SK-N-SH (cell line): ENCODE measurements at regions not wholly inside any gene's neighbourhood (a gene's known extent, or its start where the extent isn't known, plus 50 kb on each side); places are given as distances from the start of the nearest gene placed in this dataset.

Experiments used
- CTCF ChIA-PET: fragments of 300-600, 350-600 bp; formaldehyde crosslinking; extraction: SDS; loops from one replicate; lab custom pipeline; 2021; lab: Yijun Ruan, JAX
- POLR2A ChIA-PET: fragments of 350-600 bp; sonication (Branson Sonifier 250); formaldehyde crosslinking; extraction: SDS; loops from one replicate; lab custom pipeline; 2020; ENCODE audit warnings: antibody characterized with exemption, inconsistent platforms; lab: Yijun Ruan, JAX
- DNase-seq: peaks from one replicate; pipeline ENCODE4 v3.0.0; 2012
- H2AFZ ChIP-seq: fragments of 200-600 bp; sonication (generic); 2 replicates; pipeline ENCODE4 v1.8.1; 2016; ENCODE audit warnings: antibody characterized with exemption, mild to moderate bottlenecking, low read depth
- H3F3A ChIP-seq: fragments of 200-600 bp; sonication (generic); replicated peaks from 2 replicates; pipeline ENCODE3; 2016; ENCODE audit warnings: antibody characterized with exemption, mild to moderate bottlenecking; ENCODE audit not compliant: insufficient read depth
- H3K27ac ChIP-seq, 2 experiments: fragments of 200-500 bp in 1 of 2; fragments of 200-600 bp in 1 of 2; sonication (Bioruptor generic) in 1 of 2; sonication (generic), shearing (Covaris generic) in 1 of 2; 2 replicates each; pipeline versions ENCODE4 v1.5.1 to v1.6.1; 2014 to 2016; ENCODE audit warnings: low read depth in 2 of 2, inconsistent platforms in 1 of 2, low read length in 1 of 2, mild to moderate bottlenecking in 1 of 2, mixed read lengths in 1 of 2
- H3K27me3 ChIP-seq: fragments of 200-600 bp; sonication (generic), shearing (Covaris generic); 2 replicates; pipeline ENCODE4 v1.6.1; 2016; ENCODE audit warnings: mixed run types; ENCODE audit not compliant: insufficient read depth
- H3K36me3 ChIP-seq, 2 experiments: fragments of 200-500 bp in 1 of 2; fragments of 200-600 bp in 1 of 2; sonication (Bioruptor generic) in 1 of 2; sonication (generic) in 1 of 2; replicated peaks in 1 of 2; 2 replicates each; pipeline versions ENCODE3 to v1.5.1; 2014 to 2016; ENCODE audit warnings: low read length in 1 of 2, mild to moderate bottlenecking in 1 of 2; ENCODE audit not compliant: insufficient read depth in 2 of 2, control insufficient read depth in 1 of 2
- H3K4me1 ChIP-seq, 2 experiments: fragments of 200-500 bp in 1 of 2; fragments of 200-600 bp in 1 of 2; sonication (Bioruptor generic) in 1 of 2; sonication (generic), shearing (Covaris generic) in 1 of 2; 2 replicates each; pipeline versions ENCODE4 v1.5.1 to v1.6.1; 2014 to 2016; ENCODE audit warnings: low read depth in 1 of 2, low read length in 1 of 2, mixed run types in 1 of 2; ENCODE audit not compliant: insufficient read depth in 2 of 2, control insufficient read depth in 1 of 2
- H3K4me2 ChIP-seq: fragments of 200-600 bp; sonication (generic), shearing (Covaris generic); 2 replicates; pipeline ENCODE4 v1.6.1; 2017; ENCODE audit warnings: mixed run types
- H3K4me3 ChIP-seq, 2 experiments: fragments of 200-500 bp in 1 of 2; fragments of 200-600 bp in 1 of 2; sonication (Bioruptor generic) in 1 of 2; sonication (generic), shearing (Covaris generic) in 1 of 2; 2 replicates each; pipeline versions ENCODE4 v1.5.1 to v1.8.1; 2014 to 2016; ENCODE audit warnings: low read depth in 2 of 2, inconsistent platforms in 1 of 2, low read length in 1 of 2, mild to moderate bottlenecking in 1 of 2, mixed read lengths in 1 of 2, moderate library complexity in 1 of 2
- H3K79me2 ChIP-seq: fragments of 200-600 bp; sonication (generic); 2 replicates; pipeline ENCODE4 v1.8.1; 2017; ENCODE audit warnings: mild to moderate bottlenecking; ENCODE audit not compliant: insufficient read depth
- H3K9ac ChIP-seq: fragments of 200-600 bp; sonication (generic); 2 replicates; pipeline ENCODE4 v1.6.1; 2017; ENCODE audit warnings: mixed run types
- H3K9me2 ChIP-seq: fragments of 200-600 bp; sonication (generic); 2 replicates; pipeline ENCODE4 v1.6.1; 2017; ENCODE audit warnings: mixed run types
- H3K9me3 ChIP-seq: fragments of 200-600 bp; sonication (generic); 2 replicates; pipeline ENCODE4 v1.6.1; 2017; ENCODE audit warnings: mixed run types, mild to moderate bottlenecking, moderate library complexity
- H4K20me1 ChIP-seq: fragments of 200-600 bp; sonication (generic); 2 replicates; pipeline ENCODE4 v1.6.1; 2017; ENCODE audit warnings: mild to moderate bottlenecking, mixed run types; ENCODE audit not compliant: insufficient read depth
- CHD2 ChIP-seq: fragments of 150-350 bp; IDR thresholded peaks from 2 replicates; pipeline ENCODE4 v1.6.1; 2018; ENCODE audit warnings: low read length; ENCODE audit not compliant: partially characterized antibody
- ELF1 ChIP-seq: IDR thresholded peaks from 2 replicates; pipeline ENCODE4 v1.4.0; 2012
- EZH2phosphoT487 ChIP-seq: fragments of 200-600 bp; sonication (generic); IDR thresholded peaks from 2 replicates; pipeline ENCODE4 v1.6.1; 2017; ENCODE audit warnings: low read depth, mixed run types, mild to moderate bottlenecking, antibody characterized with exemption, moderate library complexity, borderline replicate concordance
- FOSL2 ChIP-seq: IDR thresholded peaks from 2 replicates; pipeline ENCODE4 v1.4.0; 2012; ENCODE audit warnings: low read depth, mild to moderate bottlenecking, moderate library complexity, borderline replicate concordance
- GABPA ChIP-seq: IDR thresholded peaks from 2 replicates; pipeline ENCODE4 v1.4.0; 2012; ENCODE audit warnings: low read depth, mild to moderate bottlenecking
- IRF3 ChIP-seq: fragments of 150-350 bp; IDR thresholded peaks from 2 replicates; pipeline ENCODE4 v1.6.1; 2016; ENCODE audit warnings: mild to moderate bottlenecking, low read depth, low read length
- JUND ChIP-seq: IDR thresholded peaks from 2 replicates; pipeline ENCODE4 v1.4.0; 2012
- MEF2A ChIP-seq: IDR thresholded peaks from 2 replicates; pipeline ENCODE4 v1.4.0; 2012; ENCODE audit warnings: low read depth, borderline replicate concordance
- MXI1 ChIP-seq: IDR thresholded peaks from 2 replicates; pipeline ENCODE4 v1.6.1; 2012; ENCODE audit warnings: mild to moderate bottlenecking, low read depth, low read length, improper control_type of control experiment
- NRF1 ChIP-seq: IDR thresholded peaks from 2 replicates; pipeline ENCODE4 v1.6.1; 2012; ENCODE audit warnings: low read depth, mild to moderate bottlenecking, low read length
- RAD21 ChIP-seq: IDR thresholded peaks from 2 replicates; pipeline ENCODE4 v1.6.1; 2012; ENCODE audit warnings: mild to moderate bottlenecking, low read length
- RXRA ChIP-seq: IDR thresholded peaks from 2 replicates; pipeline ENCODE4 v1.4.0; 2012; ENCODE audit warnings: low read depth, mild to moderate bottlenecking, borderline replicate concordance
- SIN3A ChIP-seq: IDR thresholded peaks from 2 replicates; pipeline ENCODE4 v1.6.1; 2012; ENCODE audit warnings: low read depth, mild to moderate bottlenecking, low read length, moderate library complexity, borderline replicate concordance
- SMC3 ChIP-seq: IDR thresholded peaks from 2 replicates; pipeline ENCODE4 v1.6.1; 2012; ENCODE audit warnings: low read depth, low read length, improper control_type of control experiment
- TAF1 ChIP-seq: IDR thresholded peaks from 2 replicates; pipeline ENCODE4 v1.6.1; 2012; ENCODE audit warnings: low read depth, mild to moderate bottlenecking, low read length, moderate library complexity, borderline replicate concordance
- TCF12 ChIP-seq: IDR thresholded peaks from 2 replicates; pipeline ENCODE4 v1.4.0; 2012
- TEAD4 ChIP-seq: IDR thresholded peaks from 2 replicates; pipeline ENCODE4 v1.4.0; 2012; ENCODE audit warnings: mild to moderate bottlenecking, borderline replicate concordance; ENCODE audit not compliant: insufficient read depth
- USF1 ChIP-seq: IDR thresholded peaks from 2 replicates; pipeline ENCODE4 v1.4.0; 2012; ENCODE audit warnings: low read depth, borderline replicate concordance
- YY1 ChIP-seq: IDR thresholded peaks from 2 replicates; pipeline ENCODE4 v1.4.0; 2012; ENCODE audit warnings: low read depth, mild to moderate bottlenecking
- ZBTB33 ChIP-seq: IDR thresholded peaks from 2 replicates; pipeline ENCODE4 v1.4.0; 2012; ENCODE audit warnings: low read depth, borderline replicate concordance
- WGBS: methylation state at CpG from one replicate; pipeline ENCODE4 v1.1.6; 2017; ENCODE audit warnings: low lambda C conversion rate; 5-methylcytosine and 5-hydroxymethylcytosine counted together
- TF ChIP-seq, protein P1 (sequence below): IDR thresholded peaks from 2 replicates; pipeline ENCODE4 v1.4.0; 2012; ENCODE audit warnings: low read depth

DNA sequence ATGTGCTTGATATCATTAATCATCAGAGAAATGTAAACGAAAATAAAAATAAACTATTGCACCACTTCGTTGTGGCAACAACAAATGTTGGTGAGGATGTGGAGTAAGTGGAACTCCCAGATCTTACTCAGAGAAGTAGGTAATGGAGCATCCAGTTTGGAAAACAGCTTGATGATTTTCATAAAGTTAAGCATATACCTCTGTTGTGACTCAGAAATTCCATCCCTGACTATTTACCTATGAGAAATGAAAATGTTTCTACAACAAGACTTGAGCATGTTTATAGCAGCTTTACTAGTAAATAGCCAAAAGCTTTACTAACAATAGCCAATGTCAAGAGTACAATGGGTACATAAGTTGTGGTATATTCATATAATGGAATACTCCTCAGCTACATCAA lies 214.7 kb upstream of the NMUR2 start:
- Histone ChIP-seq H3K4me1 (no peaks in the 10 kb centered on the region), H4K20me1 (no peaks in the 10 kb centered on the region), H2AFZ (no peak overlapping the region), H3F3A (no peaks in the 10 kb centered on the region), H3K36me3 (no peaks in the 10 kb centered on the region), H3K4me3 (no peak overlapping the region), H3K27ac (no peak overlapping the region), H3K27me3 (no peaks in the 10 kb centered on the region), H3K79me2 (no peaks in the 10 kb centered on the region), H3K4me2 (no peak overlapping the region), H3K9ac (no peak overlapping the region), H3K9me3 (no peaks in the 10 kb centered on the region), H3K9me2 (no peaks in the 10 kb centered on the region)
- POLR2A ChIA-PET = no interaction called here
- no peak for DNase-seq
- TF ChIP-seq SIN3A (no peak), TAF1 (no peak), MXI1 (no peak), RXRA (no peak), TCF12 (no peak), NRF1 (no peak), USF1 (no peak), GABPA (no peak), MEF2A (no peak), ZBTB33 (no peak)
- CTCF ChIA-PET = interaction anchor here (0.6 to 0.7 kb wide), 2 partner anchors 84 to 1137 kb away, joined by 3 read pairs; no protein-coding TSS in a partner anchor
- WGBS = 2% methylated on average over 2 of the region's 2 CpGs

DNA sequence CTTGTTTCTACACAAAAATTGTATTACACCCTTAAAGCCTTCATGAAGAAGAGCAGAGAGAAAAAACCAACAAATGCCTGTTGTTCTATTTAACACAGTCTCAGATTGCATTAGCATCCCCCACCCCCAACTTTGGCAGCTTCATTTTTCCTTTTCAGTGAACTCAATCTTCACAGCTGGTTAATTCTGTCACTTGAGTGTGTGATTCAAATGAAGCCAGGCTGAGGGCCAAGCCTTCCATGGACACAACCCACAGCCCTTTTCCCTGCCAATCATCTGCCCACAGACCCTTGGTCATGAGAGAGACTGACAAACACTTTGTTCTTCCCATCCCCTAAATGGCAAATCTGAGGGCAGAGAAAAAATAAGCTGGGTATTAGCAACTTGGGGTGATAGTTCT lies 217.5 kb upstream of the NMUR2 start:
- no peak overlapping the region for H3K4me2 ChIP-seq
- H3K79me2 ChIP-seq = no peaks in the 10 kb centered on the region
- H3K27ac ChIP-seq = no peak overlapping the region
- H3K27me3 ChIP-seq = no peaks in the 10 kb centered on the region
- H3K9me2 ChIP-seq = no peaks in the 10 kb centered on the region
- H3F3A ChIP-seq = no peaks in the 10 kb centered on the region
- TF ChIP-seq CHD2 = no peak
- no peak for TF ChIP-seq FOSL2
- TF ChIP-seq RAD21 = no peak
- no peak for TF ChIP-seq IRF3
- no peak for TF ChIP-seq YY1
- TF ChIP-seq ELF1 = no peak
- no peak for TF ChIP-seq ZBTB33
- no peak for TF ChIP-seq SMC3
- TF ChIP-seq TEAD4 = no peak
- TF ChIP-seq EZH2phosphoT487 = no peak
- TF ChIP-seq, protein P1, sequence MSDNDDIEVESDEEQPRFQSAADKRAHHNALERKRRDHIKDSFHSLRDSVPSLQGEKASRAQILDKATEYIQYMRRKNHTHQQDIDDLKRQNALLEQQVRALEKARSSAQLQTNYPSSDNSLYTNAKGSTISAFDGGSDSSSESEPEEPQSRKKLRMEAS = no peak
- no peak for TF ChIP-seq JUND
- POLR2A ChIA-PET = no interaction called here
- H3K9ac ChIP-seq = no peak overlapping the region
- no peaks in the 10 kb centered on the region for H3K9me3 ChIP-seq
- no peaks in the 10 kb centered on the region for H3K4me1 ChIP-seq
- CTCF ChIA-PET = no interaction called here
- no peak for DNase-seq
- no peaks in the 10 kb centered on the region for H4K20me1 ChIP-seq
- no peak overlapping the region for H3K4me3 ChIP-seq
- H3K36me3 ChIP-seq = no peaks in the 10 kb centered on the region
- no peak overlapping the region for H2AFZ ChIP-seq
